ENCODE measurements at regions not wholly inside any gene's neighbourhood (a gene's known extent, or its start where the extent isn't known, plus 50 kb on each side); places are given as distances from the start of the nearest gene placed in this dataset.

DNA sequence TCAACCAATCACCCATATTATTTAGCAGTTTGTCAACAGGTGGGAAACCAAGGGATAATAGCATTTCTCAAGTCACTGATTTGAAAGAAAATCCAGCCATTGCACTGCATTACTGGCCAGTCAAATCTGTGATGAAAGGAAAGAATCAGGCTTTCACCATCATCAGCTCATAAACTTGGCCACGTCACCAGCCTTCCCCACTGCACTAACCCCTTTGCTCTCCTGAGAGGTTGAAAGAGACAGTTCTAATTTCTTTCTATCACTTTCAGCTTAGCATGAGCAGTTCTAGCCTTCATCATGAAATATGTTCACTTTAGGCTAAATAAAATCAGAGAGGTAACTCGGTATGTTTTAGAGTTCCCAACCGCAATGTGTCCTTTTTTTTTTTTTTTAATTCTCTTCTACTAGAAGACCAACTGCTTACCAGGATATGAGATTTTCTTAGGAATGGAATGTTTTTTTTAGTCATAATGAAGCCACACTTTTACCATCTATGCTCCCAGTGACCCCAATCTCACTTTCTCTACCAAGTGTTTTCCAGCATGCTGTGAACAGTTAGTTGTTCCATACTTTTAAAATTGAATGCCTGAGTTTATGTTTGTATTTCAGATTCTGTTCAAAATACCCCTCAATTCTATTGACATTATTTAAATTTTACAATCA, 55.7 kb upstream of the SLC7A11 start:
- TF ChIP-seq, protein P1, sequence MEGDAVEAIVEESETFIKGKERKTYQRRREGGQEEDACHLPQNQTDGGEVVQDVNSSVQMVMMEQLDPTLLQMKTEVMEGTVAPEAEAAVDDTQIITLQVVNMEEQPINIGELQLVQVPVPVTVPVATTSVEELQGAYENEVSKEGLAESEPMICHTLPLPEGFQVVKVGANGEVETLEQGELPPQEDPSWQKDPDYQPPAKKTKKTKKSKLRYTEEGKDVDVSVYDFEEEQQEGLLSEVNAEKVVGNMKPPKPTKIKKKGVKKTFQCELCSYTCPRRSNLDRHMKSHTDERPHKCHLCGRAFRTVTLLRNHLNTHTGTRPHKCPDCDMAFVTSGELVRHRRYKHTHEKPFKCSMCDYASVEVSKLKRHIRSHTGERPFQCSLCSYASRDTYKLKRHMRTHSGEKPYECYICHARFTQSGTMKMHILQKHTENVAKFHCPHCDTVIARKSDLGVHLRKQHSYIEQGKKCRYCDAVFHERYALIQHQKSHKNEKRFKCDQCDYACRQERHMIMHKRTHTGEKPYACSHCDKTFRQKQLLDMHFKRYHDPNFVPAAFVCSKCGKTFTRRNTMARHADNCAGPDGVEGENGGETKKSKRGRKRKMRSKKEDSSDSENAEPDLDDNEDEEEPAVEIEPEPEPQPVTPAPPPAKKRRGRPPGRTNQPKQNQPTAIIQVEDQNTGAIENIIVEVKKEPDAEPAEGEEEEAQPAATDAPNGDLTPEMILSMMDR (conservative IDR thresholded peaks at IDR 0.05 in 1 of 2, IDR thresholded peaks at IDR 0.05 in 1 of 2; ENCODE audit: extremely low read depth in 1 of 2, insufficient read depth in 1 of 2, low read depth in 1 of 2, low read length in 2 of 2) = no peak
- no peak for TF ChIP-seq EZH2 (IDR thresholded peaks at IDR 0.05; ENCODE audit: borderline replicate concordance, low read length)
